HG03060 (cell line): ENCODE measurements at regions not wholly inside any gene's neighbourhood (a gene's known extent, or its start where the extent isn't known, plus 50 kb on each side); places are given as distances from the start of the nearest gene placed in this dataset.
"Not testable (repeated sequence)": the region's sequence is repeated elsewhere in the genome, so short reads cannot be mapped to it uniquely, and the experiment has no call there.

Experiments used
- ATAC-seq: cut with Tn5 transposase; IDR thresholded peaks from one replicate; pipeline ENCODE4 v1.9.1; 2021; ENCODE audit warnings: low read depth, moderate number of reproducible peaks; ENCODE audit not compliant: unreplicated experiment

GRCh38 chr2:87424763-87425154 lies 323.1 kb upstream of the PLGLB2 start:
- ATAC-seq: not testable (repeated sequence)

- not testable (repeated sequence) for ATAC-seq
Measured at GRCh38 chr2:87425191-87425590, 322.7 kb upstream of the PLGLB2 start.

- ATAC-seq: not testable (repeated sequence)
Measured at GRCh38 chr2:87425717-87426116, 322.2 kb upstream of the PLGLB2 start.

GRCh38 chr2:87428452-87429130 lies 319.3 kb upstream of the PLGLB2 start:
- ATAC-seq: not testable (repeated sequence)

- ATAC-seq: not testable (repeated sequence)
Measured at GRCh38 chr2:87429206-87429930, 318.5 kb upstream of the PLGLB2 start.

- not testable (repeated sequence) for ATAC-seq
Measured at GRCh38 chr2:87429931-87430275, 318.0 kb upstream of the PLGLB2 start.

- not testable (repeated sequence) for ATAC-seq
Measured at GRCh38 chr2:87431051-87431450, 316.8 kb upstream of the PLGLB2 start.

- ATAC-seq: not testable (repeated sequence)
Measured at GRCh38 chr2:87432711-87433453, 315.0 kb upstream of the PLGLB2 start.

- not testable (repeated sequence) for ATAC-seq
Measured at GRCh38 chr2:87436007-87436406, 311.9 kb upstream of the PLGLB2 start.

GRCh38 chr2:87437701-87438260 lies 310.1 kb upstream of the PLGLB2 start:
- not testable (repeated sequence) for ATAC-seq

GRCh38 chr2:87438780-87439454 lies 309.0 kb upstream of the PLGLB2 start:
- not testable (repeated sequence) for ATAC-seq

- not testable (repeated sequence) for ATAC-seq
Measured at GRCh38 chr2:87439617-87440204, 308.2 kb upstream of the PLGLB2 start.

- ATAC-seq: not testable (repeated sequence)
Measured at GRCh38 chr2:87440650-87441049, 307.2 kb upstream of the PLGLB2 start.

- ATAC-seq: not testable (repeated sequence)
Measured at GRCh38 chr2:87441375-87441774, 306.5 kb upstream of the PLGLB2 start.

- peak; percentile 91 for ATAC-seq
Measured at GRCh38 chr2:87442983-87443577, 304.8 kb upstream of the PLGLB2 start.

- not testable (repeated sequence) for ATAC-seq
Measured at GRCh38 chr2:87444951-87445350, 302.9 kb upstream of the PLGLB2 start.

- ATAC-seq: not testable (repeated sequence)
Measured at GRCh38 chr2:87445613-87446312, 302.1 kb upstream of the PLGLB2 start.

- not testable (repeated sequence) for ATAC-seq
Measured at GRCh38 chr2:87446313-87446696, 301.6 kb upstream of the PLGLB2 start.

- peak; percentile 66 for ATAC-seq
Measured at GRCh38 chr2:87449462-87449980, 298.4 kb upstream of the PLGLB2 start.
